Vagina (tissue), 2 donors: ENCODE measurements at regions not wholly inside any gene's neighbourhood (a gene's known extent, or its start where the extent isn't known, plus 50 kb on each side); places are given as distances from the start of the nearest gene placed in this dataset.

Experiments
- DNase-seq, 2 donors: peaks; one replicate each; pipeline ENCODE4 v3.0.0-alpha.2; 2017; ENCODE audit errors: extremely low spot score in 2 of 2
- H3K27ac ChIP-seq: fragments of 200-600 bp; sonication (generic); one replicate; pipeline ENCODE4 v1.5.1; 2019
- H3K27me3 ChIP-seq: fragments of 200-600 bp; sonication (generic); one replicate; pipeline ENCODE4 v1.5.1; 2019
- H3K36me3 ChIP-seq, 2 donors: fragments of 200-600 bp; sonication (generic); one replicate each; pipeline ENCODE4 v1.5.1; 2017 to 2019
- H3K4me1 ChIP-seq: fragments of 200-600 bp; sonication (generic); one replicate; pipeline ENCODE4 v1.5.1; 2019
- H3K4me3 ChIP-seq, 2 donors: fragments of 200-600 bp; sonication (generic); 1 replicate in 1 of 2; 2 replicates in 1 of 2; pipeline ENCODE4 v1.5.1; 2016 to 2019
- H3K9me3 ChIP-seq: fragments of 200-600 bp; sonication (generic); one replicate; pipeline ENCODE4 v1.5.1; 2019
- POLR2A ChIP-seq, 2 donors: fragments of 450-650 bp; IDR thresholded peaks; one replicate each; pipeline ENCODE4 v1.6.1; 2017; ENCODE audit warnings: antibody characterized with exemption in 2 of 2, mild to moderate bottlenecking in 2 of 2, moderate library complexity in 2 of 2
- POLR2AphosphoS5 ChIP-seq, 2 donors: sonication (generic); formaldehyde crosslinking; IDR thresholded peaks; one replicate each; pipeline ENCODE4 v1.9.0; 2017; ENCODE audit warnings: antibody characterized with exemption in 2 of 2, mild to moderate bottlenecking in 2 of 2, low read depth in 1 of 2; ENCODE audit not compliant: insufficient read depth in 1 of 2
- intact Hi-C: fragments of 100-400 bp; cut with DNase I; formaldehyde crosslinking; loops from one replicate; pipeline ENCODE4 v1.15.1; 2023
- TF ChIP-seq, protein P1 (sequence below), 3 experiments: fragments of 450-650 bp in 2 of 3; fragments of 200-600 bp in 1 of 3; sonication (generic) in 1 of 3; IDR thresholded peaks; one replicate each; pipeline ENCODE4 v1.5.1; 2017 to 2019; ENCODE audit warnings: antibody characterized with exemption in 3 of 3, mild to moderate bottlenecking in 2 of 3, moderate library complexity in 2 of 3

- Histone ChIP-seq H3K27me3 (no peaks in the 10 kb centered on the region), H3K27ac (no peak overlapping the region), H3K4me1 (no peaks in the 10 kb centered on the region), H3K9me3 (no peaks in the 10 kb centered on the region), H3K36me3 (no peaks in the 10 kb centered on the region), H3K4me3 (no peak overlapping the region)
- no peak for DNase-seq
- TF ChIP-seq POLR2A (IDR thresholded peaks at IDR 0.05) (no peak), POLR2AphosphoS5 (IDR thresholded peaks at IDR 0.05; ENCODE audit: insufficient read depth in 1 of 2, low read depth in 1 of 2) (no peak)
- TF ChIP-seq, protein P1, sequence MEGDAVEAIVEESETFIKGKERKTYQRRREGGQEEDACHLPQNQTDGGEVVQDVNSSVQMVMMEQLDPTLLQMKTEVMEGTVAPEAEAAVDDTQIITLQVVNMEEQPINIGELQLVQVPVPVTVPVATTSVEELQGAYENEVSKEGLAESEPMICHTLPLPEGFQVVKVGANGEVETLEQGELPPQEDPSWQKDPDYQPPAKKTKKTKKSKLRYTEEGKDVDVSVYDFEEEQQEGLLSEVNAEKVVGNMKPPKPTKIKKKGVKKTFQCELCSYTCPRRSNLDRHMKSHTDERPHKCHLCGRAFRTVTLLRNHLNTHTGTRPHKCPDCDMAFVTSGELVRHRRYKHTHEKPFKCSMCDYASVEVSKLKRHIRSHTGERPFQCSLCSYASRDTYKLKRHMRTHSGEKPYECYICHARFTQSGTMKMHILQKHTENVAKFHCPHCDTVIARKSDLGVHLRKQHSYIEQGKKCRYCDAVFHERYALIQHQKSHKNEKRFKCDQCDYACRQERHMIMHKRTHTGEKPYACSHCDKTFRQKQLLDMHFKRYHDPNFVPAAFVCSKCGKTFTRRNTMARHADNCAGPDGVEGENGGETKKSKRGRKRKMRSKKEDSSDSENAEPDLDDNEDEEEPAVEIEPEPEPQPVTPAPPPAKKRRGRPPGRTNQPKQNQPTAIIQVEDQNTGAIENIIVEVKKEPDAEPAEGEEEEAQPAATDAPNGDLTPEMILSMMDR (IDR thresholded peaks at IDR 0.05) = no peak
- intact Hi-C loops = no loop called here
Measured at GRCh38 chr16:82404586-82405315, 222.0 kb upstream of the CDH13 start.

DNA sequence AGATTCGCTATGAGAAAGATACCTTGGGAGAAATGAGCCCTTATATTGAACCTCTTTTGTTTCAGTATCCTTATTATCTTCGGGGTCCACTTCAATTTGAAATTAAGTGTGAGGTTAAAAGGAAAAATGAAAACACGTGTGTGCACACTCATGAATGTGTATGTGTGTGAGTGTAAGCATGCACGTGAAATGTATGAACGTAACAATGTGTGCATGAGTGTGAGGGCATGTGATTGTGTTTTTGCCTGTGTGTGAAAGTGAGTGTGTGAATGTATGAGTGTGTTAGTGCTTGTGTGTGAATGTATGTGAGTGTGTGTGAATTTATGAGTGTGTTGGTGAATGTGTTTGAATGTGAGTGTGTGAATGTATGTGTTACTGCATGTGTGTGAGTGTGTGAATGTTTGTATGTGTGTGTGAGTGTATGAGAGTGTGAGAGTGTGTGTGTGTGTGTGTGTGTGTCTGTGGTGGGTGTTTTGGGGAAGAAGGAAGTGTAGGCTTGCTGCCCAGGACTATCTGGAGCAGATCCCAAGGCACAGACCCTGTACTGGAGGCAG is 224.0 kb upstream of the CDH13 start:
- intact Hi-C loops = no loop called here
- Histone ChIP-seq H3K4me1 (no peaks in the 10 kb centered on the region), H3K27ac (no peak overlapping the region), H3K36me3 (no peaks in the 10 kb centered on the region), H3K27me3 (no peaks in the 10 kb centered on the region), H3K4me3 (no peak overlapping the region), H3K9me3 (no peaks in the 10 kb centered on the region)
- no peak for DNase-seq
- TF ChIP-seq POLR2AphosphoS5 (IDR thresholded peaks at IDR 0.05; ENCODE audit: insufficient read depth in 1 of 2, low read depth in 1 of 2) (no peak), POLR2A (IDR thresholded peaks at IDR 0.05) (no peak)
- TF ChIP-seq, protein P1 (IDR thresholded peaks at IDR 0.05) = no peak

- TF ChIP-seq, protein P1 (IDR thresholded peaks at IDR 0.05) = no peak
- TF ChIP-seq POLR2AphosphoS5 (IDR thresholded peaks at IDR 0.05; ENCODE audit: insufficient read depth in 1 of 2, low read depth in 1 of 2) (no peak), POLR2A (IDR thresholded peaks at IDR 0.05) (no peak)
- H3K4me1 ChIP-seq = no peaks in the 10 kb centered on the region
- intact Hi-C loops = no loop called here
- H3K9me3 ChIP-seq = no peaks in the 10 kb centered on the region
- H3K27ac ChIP-seq = no peak overlapping the region
- H3K27me3 ChIP-seq = no peaks in the 10 kb centered on the region
- DNase-seq = no peak
- no peaks in the 10 kb centered on the region for H3K36me3 ChIP-seq
- no peak overlapping the region for H3K4me3 ChIP-seq
Measured at GRCh38 chr16:82400046-82400445, 226.7 kb upstream of the CDH13 start.

DNA sequence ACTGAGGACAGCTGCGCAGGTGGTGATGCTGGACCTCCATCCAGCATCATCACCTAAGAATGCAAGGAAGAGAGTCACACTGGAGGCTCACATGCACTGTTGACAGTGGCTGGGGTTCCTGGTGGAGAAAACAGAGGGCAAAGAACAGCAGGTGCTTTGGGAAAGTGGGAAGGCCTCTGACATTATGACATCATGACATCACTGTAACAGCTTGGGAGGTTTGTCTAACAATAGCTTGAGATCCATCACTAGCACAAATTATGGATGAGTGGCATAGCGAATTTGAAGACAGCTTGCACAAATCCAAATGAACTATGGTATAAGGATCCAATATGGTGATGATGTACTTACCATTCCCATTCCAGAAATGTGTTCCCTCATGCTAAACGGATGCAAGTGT is 226.5 kb upstream of the MPHOSPH6 start:
- no peak for DNase-seq
- Histone ChIP-seq H3K4me3 (no peak overlapping the region), H3K27me3 (no peaks in the 10 kb centered on the region), H3K36me3 (no peaks in the 10 kb centered on the region), H3K27ac (no peak overlapping the region), H3K9me3 (no peaks in the 10 kb centered on the region), H3K4me1 (no peaks in the 10 kb centered on the region)
- intact Hi-C loops = no loop called here
- TF ChIP-seq POLR2A (IDR thresholded peaks at IDR 0.05) (no peak), POLR2AphosphoS5 (IDR thresholded peaks at IDR 0.05; ENCODE audit: insufficient read depth in 1 of 2, low read depth in 1 of 2) (no peak)
- TF ChIP-seq, protein P1 (IDR thresholded peaks at IDR 0.05) = no peak

GRCh38 chr16:82395212-82395611 is 225.2 kb upstream of the MPHOSPH6 start:
- TF ChIP-seq POLR2A (IDR thresholded peaks at IDR 0.05) (no peak), POLR2AphosphoS5 (IDR thresholded peaks at IDR 0.05; ENCODE audit: insufficient read depth in 1 of 2, low read depth in 1 of 2) (no peak)
- TF ChIP-seq, protein P1 (IDR thresholded peaks at IDR 0.05) = no peak
- no peak for DNase-seq
- intact Hi-C loops = no loop called here

More at GRCh38 chr16:82395212-82395611, 225.2 kb upstream of the MPHOSPH6 start:
- H3K4me1 ChIP-seq = no peaks in the 10 kb centered on the region
- H3K36me3 ChIP-seq = no peaks in the 10 kb centered on the region
- no peak overlapping the region for H3K4me3 ChIP-seq
- no peaks in the 10 kb centered on the region for H3K9me3 ChIP-seq
- no peak overlapping the region for H3K27ac ChIP-seq
- no peaks in the 10 kb centered on the region for H3K27me3 ChIP-seq
